Gastroesophageal sphincter (tissue), 3 donors: ENCODE measurements at regions not wholly inside any gene's neighbourhood (a gene's known extent, or its start where the extent isn't known, plus 50 kb on each side); places are given as distances from the start of the nearest gene placed in this dataset.

Source experiments
- EP300 ChIP-seq: sonication (generic); formaldehyde crosslinking; IDR thresholded peaks from one replicate; pipeline ENCODE4 v1.6.1; 2017; ENCODE audit warnings: antibody characterized with exemption, mild to moderate bottlenecking
- POLR2AphosphoS5 ChIP-seq: sonication (generic); formaldehyde crosslinking; IDR thresholded peaks from one replicate; pipeline ENCODE4 v1.6.1; 2017; ENCODE audit warnings: antibody characterized with exemption
- TF ChIP-seq, protein P1 (sequence below), 4 experiments: fragments of 200-600 bp in 2 of 4; fragments of 450-650 bp in 2 of 4; sonication (generic) in 1 of 4; IDR thresholded peaks; one replicate each; pipeline ENCODE4 v1.5.1; 2017 to 2019; ENCODE audit warnings: antibody characterized with exemption in 4 of 4, mild to moderate bottlenecking in 2 of 4, moderate library complexity in 2 of 4

DNA sequence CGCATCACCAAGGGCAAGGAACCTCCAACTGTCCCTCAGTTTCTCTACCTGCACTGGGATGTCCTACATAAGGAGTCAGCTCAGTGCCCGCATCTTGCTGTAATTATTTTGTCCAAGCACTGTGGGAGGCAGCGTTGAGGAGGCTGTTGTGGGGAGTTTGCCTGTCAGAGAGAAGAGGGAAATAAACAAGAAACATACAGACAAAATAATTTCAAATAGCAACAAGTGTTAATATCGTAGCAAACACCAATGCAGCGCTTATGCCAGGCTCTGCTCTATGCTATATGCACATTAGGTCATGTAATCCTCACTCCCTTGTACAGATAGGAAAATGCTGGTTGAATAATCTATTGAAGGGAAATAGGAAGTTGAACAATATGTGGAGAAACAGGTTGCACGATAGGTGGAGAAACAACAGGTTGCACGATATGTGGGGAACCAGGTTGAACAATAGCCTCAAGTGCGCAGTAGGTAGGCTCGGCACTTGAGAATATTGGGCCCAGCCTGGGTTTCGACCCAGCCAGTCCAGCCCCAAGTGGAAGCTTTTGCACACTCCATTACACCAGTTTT lies 91.2 kb upstream of the SIRPA start:
- TF ChIP-seq, protein P1, sequence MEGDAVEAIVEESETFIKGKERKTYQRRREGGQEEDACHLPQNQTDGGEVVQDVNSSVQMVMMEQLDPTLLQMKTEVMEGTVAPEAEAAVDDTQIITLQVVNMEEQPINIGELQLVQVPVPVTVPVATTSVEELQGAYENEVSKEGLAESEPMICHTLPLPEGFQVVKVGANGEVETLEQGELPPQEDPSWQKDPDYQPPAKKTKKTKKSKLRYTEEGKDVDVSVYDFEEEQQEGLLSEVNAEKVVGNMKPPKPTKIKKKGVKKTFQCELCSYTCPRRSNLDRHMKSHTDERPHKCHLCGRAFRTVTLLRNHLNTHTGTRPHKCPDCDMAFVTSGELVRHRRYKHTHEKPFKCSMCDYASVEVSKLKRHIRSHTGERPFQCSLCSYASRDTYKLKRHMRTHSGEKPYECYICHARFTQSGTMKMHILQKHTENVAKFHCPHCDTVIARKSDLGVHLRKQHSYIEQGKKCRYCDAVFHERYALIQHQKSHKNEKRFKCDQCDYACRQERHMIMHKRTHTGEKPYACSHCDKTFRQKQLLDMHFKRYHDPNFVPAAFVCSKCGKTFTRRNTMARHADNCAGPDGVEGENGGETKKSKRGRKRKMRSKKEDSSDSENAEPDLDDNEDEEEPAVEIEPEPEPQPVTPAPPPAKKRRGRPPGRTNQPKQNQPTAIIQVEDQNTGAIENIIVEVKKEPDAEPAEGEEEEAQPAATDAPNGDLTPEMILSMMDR (IDR thresholded peaks at IDR 0.05), result no peak
- TF ChIP-seq POLR2AphosphoS5, result no peak
- no peak for TF ChIP-seq EP300
